Neuronal stem cell (in vitro differentiated cells): ENCODE measurements at regions not wholly inside any gene's neighbourhood (a gene's known extent, or its start where the extent isn't known, plus 50 kb on each side); places are given as distances from the start of the nearest gene placed in this dataset.

Source experiments
- DNase-seq: peaks from one replicate; pipeline ENCODE4 v3.0.0-alpha.2; 2013; ENCODE audit warnings: low spot score
- H2AFZ ChIP-seq: one replicate; pipeline ENCODE4 v1.6.1; 2013; ENCODE audit warnings: mild to moderate bottlenecking, low read length, inconsistent platforms
- H2AK5ac ChIP-seq: 2 replicates; pipeline ENCODE4 v1.6.1; 2013; ENCODE audit warnings: low read depth, mild to moderate bottlenecking, inconsistent platforms, low read length, moderate library complexity, mixed read lengths
- H2BK120ac ChIP-seq: 2 replicates; pipeline ENCODE4 v1.6.1; 2013; ENCODE audit warnings: low read depth, mild to moderate bottlenecking, inconsistent platforms, low read length, moderate library complexity, mixed read lengths
- H2BK12ac ChIP-seq: one replicate; pipeline ENCODE4 v1.6.1; 2013; ENCODE audit warnings: low read length, inconsistent platforms
- H2BK15ac ChIP-seq: 2 replicates; pipeline ENCODE4 v1.6.1; 2013; ENCODE audit warnings: mild to moderate bottlenecking, low read length, inconsistent platforms, mixed read lengths
- H2BK5ac ChIP-seq: one replicate; pipeline ENCODE4 v1.6.1; 2013; ENCODE audit warnings: inconsistent platforms, mild to moderate bottlenecking, low read length, moderate library complexity
- H3K14ac ChIP-seq: one replicate; pipeline ENCODE4 v1.6.1; 2013; ENCODE audit warnings: low read length, inconsistent platforms
- H3K18ac ChIP-seq: 2 replicates; pipeline ENCODE4 v1.6.1; 2013; ENCODE audit warnings: low read length, inconsistent platforms
- H3K23ac ChIP-seq: 2 replicates; pipeline ENCODE4 v1.6.1; 2013; ENCODE audit warnings: low read depth, mild to moderate bottlenecking, mixed read lengths, low read length, inconsistent platforms; ENCODE audit not compliant: poor library complexity
- H3K27ac ChIP-seq: replicated peaks from 3 replicates; pipeline ENCODE4 v1.5.1; 2013; ENCODE audit warnings: low read length, inconsistent platforms
- H3K27me3 ChIP-seq, 3 experiments: 2 replicates each; pipeline ENCODE4 v1.6.1; 2013; ENCODE audit warnings: low read length in 3 of 3, mild to moderate bottlenecking in 2 of 3, inconsistent platforms in 1 of 3, low read depth in 1 of 3, mixed read lengths in 1 of 3, moderate library complexity in 1 of 3; ENCODE audit not compliant: control insufficient read depth in 3 of 3, insufficient read depth in 3 of 3
- H3K36me3 ChIP-seq, 2 donors: replicated peaks in 1 of 2; 2 replicates each; pipeline ENCODE4 v1.6.1; 2013; ENCODE audit warnings: low read length in 2 of 2; ENCODE audit not compliant: control insufficient read depth in 2 of 2, insufficient read depth in 2 of 2
- H3K4ac ChIP-seq: 2 replicates; pipeline ENCODE4 v1.6.1; 2013; ENCODE audit warnings: inconsistent platforms, mild to moderate bottlenecking, low read length, moderate library complexity
- H3K4me1 ChIP-seq, 2 donors: 1 replicate in 1 of 2; 2 replicates in 1 of 2; pipeline ENCODE4 v1.6.1; 2013; ENCODE audit warnings: low read length in 2 of 2, low read depth in 1 of 2; ENCODE audit not compliant: control insufficient read depth in 2 of 2, insufficient read depth in 1 of 2
- H3K4me2 ChIP-seq: one replicate; pipeline ENCODE4 v1.6.1; 2013; ENCODE audit warnings: mild to moderate bottlenecking, low read length, inconsistent platforms; ENCODE audit not compliant: insufficient read depth, poor library complexity, severe bottlenecking
- H3K4me3 ChIP-seq, 2 donors: 2 replicates each; pipeline ENCODE4 v1.5.1; 2013; ENCODE audit warnings: low read length in 2 of 2, mild to moderate bottlenecking in 2 of 2, inconsistent platforms in 1 of 2, moderate library complexity in 1 of 2
- H3K79me1 ChIP-seq: one replicate; pipeline ENCODE4 v1.6.1; 2013; ENCODE audit warnings: low read depth, mild to moderate bottlenecking, inconsistent platforms, low read length, moderate library complexity
- H3K9ac ChIP-seq: one replicate; pipeline ENCODE4 v1.6.1; 2013; ENCODE audit warnings: mild to moderate bottlenecking, low read depth, low read length, inconsistent platforms; ENCODE audit not compliant: poor library complexity
- H3K9me3 ChIP-seq, 2 donors: replicated peaks in 1 of 2; 2 replicates each; pipeline versions ENCODE3 to v1.6.1; 2013; ENCODE audit warnings: low read length in 2 of 2, mild to moderate bottlenecking in 2 of 2, inconsistent platforms in 1 of 2, low read depth in 1 of 2, mixed read lengths in 1 of 2, moderate library complexity in 1 of 2; ENCODE audit not compliant: control insufficient read depth in 2 of 2, insufficient read depth in 1 of 2
- H4K8ac ChIP-seq: one replicate; pipeline ENCODE4 v1.6.1; 2013; ENCODE audit warnings: low read depth, mild to moderate bottlenecking, inconsistent platforms, low read length, moderate library complexity
- H4K91ac ChIP-seq: one replicate; pipeline ENCODE4 v1.6.1; 2013; ENCODE audit warnings: low read length, low read depth, mild to moderate bottlenecking, inconsistent platforms; ENCODE audit not compliant: poor library complexity
- WGBS, 2 donors: extraction: QIAGEN DNeasy Blood & Tissue Kit; methylation state at CpG; one replicate each; pipeline ENCODE4 v1.1.7; 2013; ENCODE audit warnings: missing lambda C conversion rate in 2 of 2, mixed read lengths in 1 of 2; ENCODE audit not compliant: insufficient read length in 2 of 2, insufficient replicate concordance in 1 of 2; ENCODE audit errors: extremely low coverage in 2 of 2; 5-methylcytosine and 5-hydroxymethylcytosine counted together

DNA sequence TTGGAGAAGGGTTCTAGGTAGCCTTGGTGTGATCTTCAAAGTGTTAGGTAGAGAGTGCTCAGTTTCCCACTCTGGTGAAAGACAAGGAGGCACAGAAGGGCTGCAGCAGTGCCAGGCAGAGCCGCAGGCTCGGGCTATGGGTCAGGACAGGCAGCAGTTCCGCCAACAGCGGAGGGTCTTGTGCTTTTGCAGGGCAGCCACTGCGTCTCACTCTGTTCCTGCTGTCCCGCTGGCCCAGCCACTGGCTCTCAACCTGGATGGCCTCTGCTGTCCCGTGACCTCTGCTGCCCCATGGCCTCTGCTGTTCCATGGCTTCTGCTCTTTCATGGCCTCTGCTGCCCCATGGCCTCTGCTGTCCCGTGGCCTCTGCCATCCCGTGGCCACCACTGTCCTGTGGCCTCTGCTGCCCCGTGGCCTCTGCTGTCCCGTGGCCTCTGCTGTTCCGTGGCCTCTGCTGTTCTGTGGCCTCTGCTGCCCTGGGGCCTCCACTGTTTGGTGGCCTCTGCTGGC is 175.7 kb downstream of the URI1 start:
- Histone ChIP-seq H3K4me2 (no peak overlapping the region), H3K4me3 (no peak overlapping the region), H3K23ac (no peak overlapping the region), H3K14ac (no peak overlapping the region), H2BK120ac (no peak overlapping the region), H3K4ac (peak overlapping the region; percentile 53), H4K91ac (peak overlapping the region; percentile 42), H3K18ac (peak overlapping the region; percentile 91), H3K27me3 (peaks cover 0 to 5% (median 0%) of the 10 kb centered on the region in 3 experiments), H2BK5ac (no peak overlapping the region), H3K79me1 (no peaks in the 10 kb centered on the region), H3K9me3 (peaks cover 0 to 2% of the 10 kb centered on the region in 2 donors), H3K36me3 (peaks cover 0 to 3% of the 10 kb centered on the region in 2 donors), H2AFZ (no peak overlapping the region), H3K9ac (peak overlapping the region; percentile 35), H4K8ac (peak overlapping the region; percentile 7), H3K27ac (no peak overlapping the region), H3K4me1 (peaks cover 0 to 6% of the 10 kb centered on the region in 2 donors), H2BK12ac (no peak overlapping the region), H2AK5ac (peak overlapping the region; percentile 89), H2BK15ac (peak overlapping the region; percentile 90)
- WGBS, 2 donors: no CpG with 5 or more reads among the region's 12 CpGs
- DNase-seq: no peak

DNA sequence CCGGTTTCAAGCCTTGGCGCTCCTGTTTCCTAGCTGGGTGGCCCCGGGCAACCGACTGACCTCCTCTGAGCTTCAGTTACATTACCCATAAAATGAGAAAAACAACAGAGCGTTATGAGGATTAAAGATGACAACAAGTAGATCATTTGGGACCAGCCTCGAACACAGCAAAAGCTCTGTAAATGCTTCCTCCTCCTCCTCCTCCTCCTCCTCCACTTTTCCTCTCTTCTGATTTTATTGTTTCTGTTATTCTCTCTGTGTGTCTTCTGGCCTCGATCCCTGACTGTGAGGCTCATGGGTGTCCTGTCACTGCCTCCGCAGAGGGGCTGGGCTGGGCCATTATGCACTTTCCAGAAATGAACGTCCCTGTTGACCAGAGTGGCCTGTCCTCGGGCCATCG is 176.2 kb downstream of the URI1 start:
- Histone ChIP-seq H3K27me3 (peaks cover 0 to 5% (median 0%) of the 10 kb centered on the region in 3 experiments), H3K4me2 (no peak overlapping the region), H2AK5ac (no peak overlapping the region), H3K36me3 (peaks cover 0 to 3% of the 10 kb centered on the region in 2 donors), H3K4ac (no peak overlapping the region), H3K23ac (no peak overlapping the region), H2AFZ (no peak overlapping the region), H3K27ac (no peak overlapping the region), H3K9ac (no peak overlapping the region), H3K79me1 (no peaks in the 10 kb centered on the region), H3K9me3 (peaks cover 0 to 2% of the 10 kb centered on the region in 2 donors), H2BK15ac (no peak overlapping the region), H4K8ac (no peak overlapping the region), H3K4me1 (peaks cover 0 to 6% of the 10 kb centered on the region in 2 donors), H3K4me3 (no peak overlapping the region), H4K91ac (no peak overlapping the region), H3K18ac (no peak overlapping the region), H2BK120ac (no peak overlapping the region), H3K14ac (no peak overlapping the region), H2BK12ac (no peak overlapping the region), H2BK5ac (no peak overlapping the region)
- no peak for DNase-seq
- no CpG with 5 or more reads among the region's 11 CpGs for WGBS, 2 donors

DNA sequence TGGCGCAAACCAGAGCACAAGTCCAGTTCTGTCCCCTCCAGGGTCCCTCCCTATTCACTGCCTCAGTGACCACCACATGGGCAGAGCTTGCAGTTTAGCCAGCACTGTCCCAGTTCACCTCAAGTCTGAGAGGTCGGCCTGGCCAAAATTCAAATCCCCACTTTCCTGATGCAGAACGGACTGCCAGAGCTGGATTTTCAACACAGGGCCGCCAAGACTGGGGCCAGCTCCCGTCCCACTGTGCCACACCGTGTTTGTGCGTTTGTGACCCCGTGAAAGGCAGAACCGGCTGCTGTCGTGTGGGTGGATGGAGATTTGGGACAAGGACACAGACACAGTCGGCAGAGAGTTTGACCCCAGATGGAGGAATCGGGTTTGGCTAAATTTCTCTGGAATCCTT is 176.7 kb downstream of the URI1 start:
- Histone ChIP-seq H3K36me3 (peaks cover 0 to 3% of the 10 kb centered on the region in 2 donors), H2AK5ac (peak overlapping the region; percentile 1), H3K14ac (no peak overlapping the region), H3K4me2 (no peak overlapping the region), H3K4me1 (peaks cover 0 to 6% of the 10 kb centered on the region in 2 donors), H3K9me3 (peaks cover 0 to 2% of the 10 kb centered on the region in 2 donors), H3K18ac (peak overlapping the region; percentile 55), H4K8ac (no peak overlapping the region), H3K23ac (peak overlapping the region; percentile 3), H2BK15ac (no peak overlapping the region), H3K27me3 (peaks cover 0 to 5% (median 0%) of the 10 kb centered on the region in 3 experiments), H2BK5ac (no peak overlapping the region), H3K79me1 (no peaks in the 10 kb centered on the region), H3K27ac (no peak overlapping the region), H2BK120ac (no peak overlapping the region), H3K4ac (no peak overlapping the region), H4K91ac (no peak overlapping the region), H2AFZ (no peak overlapping the region), H3K4me3 (no peak overlapping the region), H2BK12ac (peak overlapping the region; percentile 68), H3K9ac (no peak overlapping the region)
- DNase-seq: no peak
- WGBS, 2 donors: no CpG with 5 or more reads among the region's 12 CpGs

DNA sequence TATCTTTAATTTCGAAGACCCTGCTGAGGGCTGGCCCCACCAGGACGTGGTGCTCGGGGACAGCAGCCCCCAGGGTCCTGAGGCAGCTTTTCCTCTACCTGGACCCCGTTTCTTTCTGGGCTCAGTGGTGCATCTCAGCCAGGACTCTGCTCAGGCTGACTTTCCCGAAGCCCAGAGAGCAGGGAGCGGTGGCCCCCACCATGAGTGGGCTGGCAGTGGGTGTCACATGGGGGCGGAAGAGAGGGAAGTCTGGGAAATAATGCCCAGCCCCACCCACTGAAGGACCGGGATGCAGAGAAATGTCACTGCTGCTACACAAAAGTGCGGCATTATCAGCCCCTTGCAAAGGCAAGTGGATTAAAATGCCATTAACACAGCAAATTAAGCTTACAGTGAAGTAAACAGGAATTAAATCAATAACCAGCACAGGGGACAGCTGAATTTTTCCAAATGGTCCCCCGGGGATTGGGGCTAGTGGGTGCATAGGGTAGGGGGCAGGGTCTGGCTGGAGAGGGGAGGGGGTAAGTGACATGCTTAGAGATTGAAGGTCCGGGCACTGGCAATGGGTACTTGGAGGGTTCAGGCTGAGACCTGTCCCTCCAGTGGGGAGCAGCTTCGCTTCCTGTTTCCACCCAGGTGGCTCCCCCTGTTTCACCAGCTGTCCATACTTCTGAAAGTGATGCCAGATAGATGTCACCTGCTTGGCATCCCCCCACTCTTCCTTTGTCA is 177.3 kb downstream of the URI1 start:
- no peak overlapping the region for H3K9ac ChIP-seq
- no peak overlapping the region for H3K4me2 ChIP-seq
- H3K9me3 ChIP-seq: peaks cover 0 to 2% of the 10 kb centered on the region in 2 donors
- H3K14ac ChIP-seq: no peak overlapping the region
- no peak overlapping the region for H2BK5ac ChIP-seq
- H2BK12ac ChIP-seq: no peak overlapping the region
- no peak overlapping the region for H3K27ac ChIP-seq
- peak overlapping the region; percentile 3 for H2AFZ ChIP-seq
- peak overlapping the region; percentile 1 for H2AK5ac ChIP-seq
- no peak overlapping the region for H4K8ac ChIP-seq
- H3K18ac ChIP-seq: peak overlapping the region; percentile 35
- no peak overlapping the region for H3K4ac ChIP-seq
- peaks cover 0 to 3% of the 10 kb centered on the region in 2 donors for H3K36me3 ChIP-seq
- H2BK120ac ChIP-seq: no peak overlapping the region
- DNase-seq: no peak
- WGBS, 2 donors: no CpG with 5 or more reads among the region's 12 CpGs
- peaks cover 0 to 6% of the 10 kb centered on the region in 2 donors for H3K4me1 ChIP-seq
- no peak overlapping the region for H4K91ac ChIP-seq
- H3K79me1 ChIP-seq: no peaks in the 10 kb centered on the region
- H3K27me3 ChIP-seq: peaks cover 0 to 5% (median 0%) of the 10 kb centered on the region in 3 experiments
- H3K23ac ChIP-seq: no peak overlapping the region
- H3K4me3 ChIP-seq: no peak overlapping the region
- H2BK15ac ChIP-seq: no peak overlapping the region
